NOMO-1 treated with DMSO at 0.1 percent for 48 hours (cell line): ENCODE measurements at regions not wholly inside any gene's neighbourhood (a gene's known extent, or its start where the extent isn't known, plus 50 kb on each side); places are given as distances from the start of the nearest gene placed in this dataset.
A peak's percentile ranks its signal among the peaks of the same experiment; 100 is the strongest.

Experiments
- DNase-seq: peaks from one replicate; lab custom pipeline; 2025; ENCODE audit not compliant: unreplicated experiment; lab: John Stamatoyannopoulos, UW

GRCh38 chr3:66592016-66592761 lies 91.4 kb upstream of the LRIG1 start:
- no peak for DNase-seq

GRCh38 chr3:66592927-66593625 lies 92.3 kb upstream of the LRIG1 start:
- no peak for DNase-seq

DNA sequence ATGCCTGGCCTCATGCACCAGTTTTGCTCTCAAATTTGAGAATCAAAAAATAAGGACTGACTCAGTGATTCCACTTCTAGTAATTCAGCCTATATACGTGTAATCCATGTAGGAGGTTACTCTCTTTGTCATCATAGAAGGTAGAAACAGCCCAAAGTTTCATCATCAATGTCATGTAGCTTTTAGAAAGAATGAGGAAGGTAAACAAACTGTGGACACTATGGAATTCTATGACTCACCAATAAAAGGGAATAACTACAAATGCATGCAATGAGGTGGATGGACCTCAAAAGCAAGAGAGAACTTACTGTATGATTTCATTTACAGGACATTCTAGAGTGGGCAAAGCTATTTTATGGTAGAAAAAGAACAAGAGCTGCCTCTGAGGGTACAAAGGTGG lies 93.2 kb upstream of the LRIG1 start:
- DNase-seq: no peak

DNA sequence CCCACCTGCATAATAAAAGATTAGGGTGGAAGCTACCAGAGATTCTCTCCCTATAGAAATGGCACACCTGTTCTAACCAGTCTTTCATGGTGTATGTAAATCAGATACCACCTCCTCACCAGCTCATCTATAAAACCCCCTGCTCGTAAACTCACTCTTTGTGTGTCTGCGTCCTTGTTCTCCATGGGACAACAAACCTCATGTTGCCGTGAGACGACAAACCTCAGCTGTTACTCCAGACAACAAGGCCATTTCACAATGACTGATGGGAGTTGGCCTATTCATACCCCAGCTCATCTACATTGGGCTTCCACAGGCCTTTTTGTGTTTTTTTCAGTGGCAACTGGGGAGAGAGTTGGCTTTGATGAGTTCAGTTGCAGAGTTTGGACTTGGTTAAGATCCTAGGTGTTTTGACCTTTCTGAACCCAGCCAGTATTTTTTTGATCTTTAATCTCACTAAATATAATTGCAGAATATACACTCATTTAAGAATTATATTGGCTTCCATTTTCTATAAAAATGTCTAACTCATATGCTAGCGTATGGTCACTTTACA lies 96.6 kb upstream of the LRIG1 start:
- no peak for DNase-seq

DNA sequence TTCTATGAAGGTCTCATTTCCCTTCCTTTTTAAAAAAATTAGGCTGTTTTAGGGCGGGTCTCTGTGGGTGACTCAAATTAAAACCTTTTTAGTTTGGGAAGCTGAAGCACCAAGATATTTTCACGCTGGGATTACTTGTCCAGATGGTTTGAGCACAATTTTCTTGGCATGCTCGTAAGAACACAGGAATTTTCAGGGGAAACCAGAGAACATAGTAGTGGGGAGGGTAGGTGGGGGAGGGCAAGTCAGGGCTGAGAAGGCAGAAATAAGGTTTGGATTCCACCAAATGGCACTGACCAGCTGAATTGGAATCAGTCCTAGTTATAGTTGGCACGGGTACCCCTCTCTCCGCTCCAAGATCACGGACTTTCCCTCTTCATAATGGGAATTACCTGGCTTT lies 97.3 kb upstream of the LRIG1 start:
- no peak for DNase-seq

DNA sequence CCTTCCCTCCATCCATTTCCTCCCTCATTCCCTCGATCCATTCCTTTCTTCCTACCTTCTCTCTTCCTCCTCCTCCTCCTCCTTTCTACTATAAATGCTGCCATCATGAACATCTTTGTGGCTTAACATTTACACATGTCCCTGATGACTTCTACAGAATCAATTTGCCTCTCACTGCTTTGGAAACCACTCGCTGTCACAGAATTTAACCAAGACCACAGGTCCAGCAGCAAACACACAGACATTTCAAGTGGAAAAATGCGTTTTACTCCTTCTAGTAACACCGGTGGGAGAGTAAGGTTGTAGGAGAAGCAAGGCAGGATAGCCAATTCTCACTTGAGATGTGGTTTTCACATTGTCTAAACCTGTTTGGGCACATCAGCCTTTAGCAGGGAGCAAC lies 101.4 kb upstream of the LRIG1 start:
- DNase-seq: no peak

GRCh38 chr3:66602691-66603090 lies 101.9 kb upstream of the LRIG1 start:
- no peak for DNase-seq

DNA sequence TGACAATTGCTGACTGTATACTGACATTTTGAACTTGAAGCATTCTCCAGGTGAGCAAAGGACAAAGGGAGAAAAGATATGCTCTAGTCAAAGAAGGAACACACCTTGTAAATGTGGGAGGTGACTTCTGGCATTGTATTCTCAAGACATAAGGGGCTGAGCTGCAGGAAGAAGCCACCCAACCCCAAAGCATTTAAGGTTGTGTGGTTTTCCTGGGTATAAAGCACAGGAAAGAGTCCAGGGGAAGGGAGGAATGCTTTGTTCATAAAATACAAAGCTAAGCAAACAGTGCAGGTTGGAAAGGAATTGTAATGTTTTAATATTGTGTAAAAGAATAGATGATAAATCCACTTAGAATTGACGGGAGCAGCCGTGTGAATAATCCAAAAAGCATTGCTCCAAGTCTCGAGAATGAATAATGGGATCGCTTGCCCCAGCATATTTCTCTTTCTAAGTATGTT lies 102.4 kb upstream of the LRIG1 start:
- DNase-seq: no peak

DNA sequence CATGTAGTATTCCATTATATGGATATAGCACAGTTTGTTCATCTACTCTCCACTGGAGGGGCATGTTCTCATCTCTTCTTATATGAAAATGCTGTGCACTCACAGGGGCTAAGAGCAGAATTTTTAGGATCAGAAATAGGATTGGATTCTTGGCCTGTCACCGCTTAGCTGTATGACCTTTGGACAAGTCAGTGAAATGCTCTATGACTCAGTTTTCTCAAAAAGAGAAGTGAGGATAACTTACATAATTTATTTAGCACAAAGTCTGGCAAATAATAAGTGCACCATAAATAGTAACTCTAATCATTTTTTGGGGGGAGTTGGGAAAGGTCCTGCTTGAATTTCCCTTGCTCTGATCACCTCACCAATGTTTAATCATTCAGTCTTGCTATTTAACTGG lies 103.7 kb upstream of the LRIG1 start:
- DNase-seq: peak; percentile 81

DNA sequence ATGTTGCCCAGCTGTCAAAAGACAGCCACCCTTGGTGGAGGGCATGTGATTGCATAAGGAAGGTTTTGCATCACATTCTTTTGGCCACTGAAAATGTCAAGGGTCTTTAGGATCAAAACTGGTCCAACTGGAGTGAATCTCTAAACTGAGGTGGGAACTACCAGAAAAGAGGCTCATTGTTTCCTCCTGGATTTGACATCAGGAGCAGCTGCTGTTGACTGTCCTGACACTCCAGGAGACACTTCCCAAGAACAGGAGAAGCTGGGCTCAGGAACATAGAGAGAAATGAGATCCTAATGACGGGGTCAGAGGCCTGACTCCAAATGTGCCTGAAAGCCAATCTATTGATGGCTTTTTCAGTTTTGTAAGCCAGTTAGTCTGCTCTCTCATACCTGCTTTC lies 105.3 kb upstream of the LRIG1 start:
- DNase-seq: no peak

DNA sequence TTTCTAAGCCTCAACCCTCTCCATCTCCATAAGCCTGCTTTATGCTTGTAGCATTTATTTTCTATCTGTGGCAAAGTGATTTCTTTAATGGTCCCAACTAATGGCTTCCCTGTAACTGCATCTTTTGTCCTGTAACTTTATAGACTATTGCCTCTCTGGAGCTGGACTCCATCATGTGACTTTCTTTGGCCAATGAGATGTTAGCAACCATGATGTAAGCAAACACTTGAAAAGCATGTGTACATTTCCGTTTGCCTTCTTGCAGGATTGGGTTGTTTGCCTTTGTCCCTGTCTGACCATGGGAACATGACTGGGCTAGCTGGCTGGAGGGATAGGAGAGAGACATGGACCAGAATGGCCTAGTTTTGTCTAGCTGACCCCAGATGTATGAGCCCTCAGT lies 106.0 kb upstream of the LRIG1 start:
- no peak for DNase-seq

- DNase-seq: no peak
These were observed 109.1 kb upstream of the LRIG1 start for GRCh38 chr3:66609660-66610561.

DNA sequence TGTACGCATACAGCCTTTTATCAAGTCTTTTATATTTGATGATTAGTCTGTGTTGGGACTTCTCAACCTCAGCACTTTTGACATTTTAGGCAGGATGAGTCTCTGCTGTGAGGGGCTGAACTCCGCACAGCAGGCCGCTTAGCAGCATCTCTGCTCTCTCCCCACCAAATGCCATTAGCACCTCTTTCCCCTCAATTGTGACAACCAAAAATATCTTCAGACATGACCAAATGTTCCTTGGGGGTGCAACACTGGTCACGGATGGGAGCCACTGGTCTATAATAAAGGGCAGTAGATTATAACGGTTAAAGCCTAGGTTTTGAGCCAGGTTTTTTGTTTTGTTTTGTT lies 109.7 kb upstream of the LRIG1 start:
- no peak for DNase-seq

DNA sequence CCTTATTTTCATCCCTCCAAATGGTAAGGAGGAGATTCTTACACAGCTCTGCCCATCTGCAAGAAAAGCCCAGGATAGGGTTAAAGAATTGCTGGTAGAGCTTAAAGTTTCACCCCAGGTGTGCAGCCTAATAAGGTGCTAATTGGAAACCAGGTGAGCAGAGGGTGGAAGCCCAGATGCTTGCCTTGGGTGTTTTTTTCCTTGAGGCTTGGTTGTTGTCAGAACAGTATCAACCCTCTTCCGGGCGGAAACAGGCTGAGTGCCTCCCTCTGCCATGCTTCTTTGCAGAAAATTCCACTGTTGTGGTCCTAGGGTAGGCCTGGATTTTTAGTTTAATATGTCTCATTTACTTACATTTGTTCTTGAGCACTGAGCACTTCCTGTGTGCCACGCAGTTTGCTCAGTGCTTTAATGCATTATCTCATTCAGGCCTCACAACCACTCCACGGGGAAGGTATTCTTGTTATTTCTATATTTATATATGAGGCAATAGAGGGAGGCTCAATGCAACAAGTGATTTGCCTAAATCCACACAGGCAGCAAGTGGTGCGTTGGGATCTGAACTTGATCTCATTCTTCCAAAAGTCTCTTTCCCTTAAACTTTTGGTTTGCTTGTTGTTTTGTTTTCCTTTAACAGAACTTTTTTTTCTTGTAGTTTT lies 115.0 kb upstream of the LRIG1 start:
- no peak for DNase-seq

DNA sequence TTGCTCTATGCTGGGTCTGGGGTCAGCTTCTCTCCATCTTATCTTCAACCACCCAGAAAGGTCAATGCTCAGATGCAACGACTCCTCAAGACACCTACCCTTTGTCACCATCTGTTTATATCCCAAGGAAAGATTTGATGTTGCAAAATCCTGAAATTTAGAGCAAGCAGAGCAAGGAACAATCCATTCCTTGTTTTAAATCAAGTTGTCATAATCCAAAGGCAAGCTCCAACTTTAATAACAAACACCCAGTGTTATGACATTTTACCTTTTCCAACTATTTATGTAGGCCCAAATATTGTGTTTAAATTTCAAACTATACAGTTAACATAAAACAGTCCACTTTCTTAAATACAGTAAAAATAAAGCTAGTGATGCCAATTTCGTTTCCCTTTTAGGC lies 116.5 kb upstream of the LRIG1 start:
- DNase-seq: no peak

DNA sequence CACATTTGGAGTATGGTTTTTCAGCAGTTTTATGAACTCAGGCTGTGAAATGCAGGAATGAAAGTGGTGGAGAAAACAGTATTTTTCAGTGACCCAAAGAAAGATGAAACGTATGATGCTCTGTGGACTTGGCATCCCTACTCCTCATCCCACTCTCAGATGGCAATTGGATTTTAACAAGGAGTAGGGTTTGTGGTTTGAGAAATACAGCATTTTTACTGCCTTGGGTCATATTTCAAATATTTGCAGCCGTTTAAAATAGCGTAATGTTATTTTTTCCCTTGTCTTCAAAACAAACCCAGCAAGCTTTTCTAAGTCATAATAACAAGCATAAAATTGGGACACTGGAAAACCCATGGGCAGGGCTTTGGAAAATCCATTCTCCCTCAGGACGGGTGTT lies 117.2 kb upstream of the LRIG1 start:
- no peak for DNase-seq

- no peak for DNase-seq
These were observed 119.5 kb upstream of the LRIG1 start for GRCh38 chr3:66620296-66620695.

GRCh38 chr3:66622756-66623457 lies 122.1 kb upstream of the LRIG1 start:
- DNase-seq: no peak

DNA sequence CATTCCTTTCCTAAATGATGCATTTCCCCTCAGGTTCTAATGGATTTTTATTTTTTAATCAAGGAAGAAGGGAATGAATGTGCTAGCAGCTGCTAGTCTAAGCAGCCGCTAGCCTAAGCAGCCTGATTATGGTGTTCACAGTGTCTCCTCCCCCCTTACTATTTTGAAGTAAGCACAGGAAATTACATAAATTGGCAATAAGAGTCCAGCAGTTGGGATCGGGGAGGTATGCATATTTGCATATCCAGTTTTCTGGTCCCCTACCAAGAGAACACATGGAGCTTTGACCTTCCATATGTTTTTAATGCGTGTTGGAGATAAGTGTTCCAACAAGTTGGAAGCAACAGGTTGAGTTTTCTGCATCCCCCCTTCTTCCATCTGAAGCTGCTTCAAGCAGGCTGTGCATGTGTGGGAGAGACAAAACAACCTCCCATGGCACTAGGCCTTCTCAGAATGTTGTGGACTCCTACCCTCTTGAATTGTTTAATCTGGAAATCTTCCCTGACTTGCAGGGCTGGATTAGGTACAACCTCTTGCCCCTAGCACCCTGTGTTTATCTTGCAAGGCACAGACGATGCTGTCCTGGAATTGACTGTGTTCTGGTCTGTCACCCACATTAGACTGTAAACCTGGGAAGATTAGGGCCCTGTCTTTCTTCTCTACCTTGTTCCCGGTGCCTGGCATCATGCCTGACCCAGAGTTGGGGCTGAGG lies 124.8 kb upstream of the LRIG1 start:
- no peak for DNase-seq
